ENCODE measurements at regions not wholly inside any gene's neighbourhood (a gene's known extent, or its start where the extent isn't known, plus 50 kb on each side); places are given as distances from the start of the nearest gene placed in this dataset.

DNA sequence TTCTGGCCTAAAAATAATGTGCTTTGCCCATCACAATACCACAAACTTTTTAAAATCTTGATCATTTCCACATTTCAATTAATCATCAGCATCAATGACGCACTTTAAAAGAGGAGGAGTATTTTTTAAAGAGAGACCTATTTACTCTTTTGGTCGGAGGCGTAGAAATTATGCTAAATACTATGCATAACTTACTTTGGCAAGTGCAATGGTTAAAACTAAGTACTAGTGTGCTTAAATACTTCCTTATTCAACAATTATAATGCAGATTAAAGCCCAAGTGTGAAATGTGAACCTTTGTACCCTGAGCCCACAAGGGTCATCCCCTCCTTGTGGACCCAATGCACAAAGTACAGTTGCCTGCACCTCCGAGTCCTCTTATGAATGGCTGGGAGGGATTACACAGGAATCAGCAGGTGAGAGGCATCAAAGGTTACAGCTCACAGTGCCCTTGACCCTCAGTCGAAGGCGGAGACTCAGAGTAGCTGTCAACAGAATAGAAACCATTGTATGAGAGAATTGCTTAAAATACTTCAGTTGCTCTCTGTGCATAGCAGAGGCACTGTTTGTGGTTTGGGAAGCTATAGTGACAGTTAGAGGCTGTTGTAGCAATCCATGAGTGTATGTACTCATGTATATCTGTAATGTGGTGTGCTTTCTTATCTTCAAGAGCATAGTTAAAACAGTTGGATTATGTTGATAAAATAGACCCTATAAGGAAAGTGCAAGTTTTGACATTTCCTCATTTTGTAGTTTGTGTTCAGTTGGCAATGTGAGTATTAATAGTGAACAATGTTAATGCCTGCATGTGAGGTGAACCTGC, 151.7 kb upstream of the ITGA4 start:
- in situ Hi-C loops (cut with MboI; ENCODE audit: low pct_ligation_motif_present in 1 of 4, low pct_unique_long_range_greater_than_20kb in 1 of 4, low sequenced_read_pairs in 3 of 4): loop anchor here in 1 of 4 donors (10.0 kb wide), 1 partner anchor 159 kb away; no protein-coding TSS in a partner anchor
- Histone ChIP-seq H3K27me3 (no peaks in the 10 kb centered on the region), H3K4me3 (no peak overlapping the region), H3K4me1 (peaks cover 0 to 13% (median 2%) of the 10 kb centered on the region in 4 donors), H3K36me3 (no peaks in the 10 kb centered on the region), H3K9me3 (no peaks in the 10 kb centered on the region), H3K27ac (peak overlapping the region; percentile 49 to 63 (median 58))
- WGBS, 2 donors (ENCODE audit: low coverage in 1 of 2): 37 to 60% methylated on average over 3 to 6 of the region's 6 CpGs
- intact Hi-C loops (cut with DNase I; ENCODE audit: low total_unique reads): no loop called here
- TF ChIP-seq, protein P1, sequence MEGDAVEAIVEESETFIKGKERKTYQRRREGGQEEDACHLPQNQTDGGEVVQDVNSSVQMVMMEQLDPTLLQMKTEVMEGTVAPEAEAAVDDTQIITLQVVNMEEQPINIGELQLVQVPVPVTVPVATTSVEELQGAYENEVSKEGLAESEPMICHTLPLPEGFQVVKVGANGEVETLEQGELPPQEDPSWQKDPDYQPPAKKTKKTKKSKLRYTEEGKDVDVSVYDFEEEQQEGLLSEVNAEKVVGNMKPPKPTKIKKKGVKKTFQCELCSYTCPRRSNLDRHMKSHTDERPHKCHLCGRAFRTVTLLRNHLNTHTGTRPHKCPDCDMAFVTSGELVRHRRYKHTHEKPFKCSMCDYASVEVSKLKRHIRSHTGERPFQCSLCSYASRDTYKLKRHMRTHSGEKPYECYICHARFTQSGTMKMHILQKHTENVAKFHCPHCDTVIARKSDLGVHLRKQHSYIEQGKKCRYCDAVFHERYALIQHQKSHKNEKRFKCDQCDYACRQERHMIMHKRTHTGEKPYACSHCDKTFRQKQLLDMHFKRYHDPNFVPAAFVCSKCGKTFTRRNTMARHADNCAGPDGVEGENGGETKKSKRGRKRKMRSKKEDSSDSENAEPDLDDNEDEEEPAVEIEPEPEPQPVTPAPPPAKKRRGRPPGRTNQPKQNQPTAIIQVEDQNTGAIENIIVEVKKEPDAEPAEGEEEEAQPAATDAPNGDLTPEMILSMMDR (IDR thresholded peaks at IDR 0.05): no peak
- peak; percentile 18 for TF ChIP-seq POLR2A (IDR thresholded peaks at IDR 0.05)
- peak; percentile 51 for DNase-seq

DNA sequence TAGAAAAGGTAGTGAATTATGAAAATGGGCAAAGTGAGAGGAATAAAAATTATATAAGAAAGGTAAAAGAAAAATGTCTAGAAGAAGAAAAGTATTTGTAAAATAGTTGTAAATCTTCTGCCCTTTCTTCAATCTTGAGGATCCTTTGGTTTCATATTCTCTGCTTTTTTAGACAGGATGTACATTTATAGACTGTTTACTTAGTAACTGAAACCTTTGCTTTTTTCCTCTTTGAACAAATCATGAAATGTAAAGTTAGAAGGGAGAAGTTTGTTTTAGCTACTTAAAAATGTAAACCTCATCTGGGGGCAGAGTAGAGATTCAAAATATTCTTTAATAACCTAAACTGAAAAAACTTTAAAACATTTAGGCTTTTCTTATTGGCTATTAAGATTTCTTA, 150.4 kb upstream of the ITGA4 start:
- Histone ChIP-seq H3K4me3 (no peak overlapping the region), H3K9me3 (no peaks in the 10 kb centered on the region), H3K27me3 (no peaks in the 10 kb centered on the region), H3K36me3 (no peaks in the 10 kb centered on the region), H3K27ac (peak overlapping the region; percentile 49 to 63 (median 58)), H3K4me1 (peaks cover 0 to 13% (median 2%) of the 10 kb centered on the region in 4 donors)
- intact Hi-C loops (cut with DNase I; ENCODE audit: low total_unique reads): no loop called here
- in situ Hi-C loops (cut with MboI; ENCODE audit: low pct_ligation_motif_present in 1 of 4, low pct_unique_long_range_greater_than_20kb in 1 of 4, low sequenced_read_pairs in 3 of 4): loop anchor here in 1 of 4 donors (10.0 kb wide), 1 partner anchor 158 kb away; no protein-coding TSS in a partner anchor
- no peak for DNase-seq
- TF ChIP-seq POLR2A (IDR thresholded peaks at IDR 0.05) (no peak), EP300 (IDR thresholded peaks at IDR 0.05; ENCODE audit: low read depth) (no peak), POLR2AphosphoS5 (IDR thresholded peaks at IDR 0.05) (no peak)
- TF ChIP-seq, protein P1 (IDR thresholded peaks at IDR 0.05): no peak

DNA sequence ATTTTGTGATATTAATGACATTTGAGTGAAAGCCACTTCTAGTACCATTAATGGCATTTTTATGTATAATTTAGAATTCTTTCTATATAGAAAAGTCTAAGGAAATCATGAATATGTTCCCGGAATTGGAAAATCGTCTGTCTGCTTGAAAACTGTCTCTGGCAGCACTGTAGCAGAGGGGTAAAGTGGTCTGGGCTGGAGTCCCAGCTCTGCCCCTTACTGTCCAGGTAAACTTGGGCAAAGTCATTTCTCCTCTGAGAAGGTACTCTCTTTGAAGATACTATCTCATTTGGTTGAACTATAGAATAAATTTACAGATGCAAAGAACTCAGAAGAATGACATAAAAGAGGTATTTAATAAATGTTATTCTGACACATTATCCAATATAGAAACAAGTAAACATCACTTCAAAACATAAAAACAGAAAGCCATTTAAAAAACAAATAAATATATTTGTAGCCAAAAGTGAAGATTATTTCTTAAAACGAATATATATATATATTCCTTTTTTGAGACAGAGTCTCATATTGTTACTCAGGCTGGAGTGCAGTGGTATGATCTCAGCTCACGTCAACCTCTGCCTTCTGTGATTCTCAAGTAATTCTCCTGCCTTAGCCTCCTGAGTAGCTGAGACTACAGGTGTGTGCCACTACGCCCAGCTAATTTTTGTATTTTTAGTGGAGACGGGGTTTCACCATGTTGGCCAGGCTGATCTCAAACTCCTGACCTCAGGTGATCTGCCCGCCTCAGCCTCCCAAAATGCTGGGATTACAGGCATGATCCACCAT, 149.8 kb upstream of the ITGA4 start:
- WGBS, 2 donors (ENCODE audit: low coverage in 1 of 2): 70 to 72% methylated on average over 6 to 7 of the region's 7 CpGs
- in situ Hi-C loops (cut with MboI; ENCODE audit: low pct_ligation_motif_present in 1 of 4, low pct_unique_long_range_greater_than_20kb in 1 of 4, low sequenced_read_pairs in 3 of 4): loop anchor here in 1 of 4 donors (10.0 kb wide), 1 partner anchor 157 kb away; no protein-coding TSS in a partner anchor
- TF ChIP-seq POLR2AphosphoS5 (IDR thresholded peaks at IDR 0.05): no peak
- TF ChIP-seq POLR2A (IDR thresholded peaks at IDR 0.05): no peak
- TF ChIP-seq, protein P1 (IDR thresholded peaks at IDR 0.05): no peak
- no peak for TF ChIP-seq EP300 (IDR thresholded peaks at IDR 0.05; ENCODE audit: low read depth)

More for the DNA sequence above, 149.8 kb upstream of the ITGA4 start:
- DNase-seq: no peak
- intact Hi-C loops (cut with DNase I; ENCODE audit: low total_unique reads): no loop called here
- Histone ChIP-seq H3K4me1 (peaks cover 0 to 13% (median 2%) of the 10 kb centered on the region in 4 donors), H3K27ac (peak overlapping the region; percentile 49 to 63 (median 58)), H3K36me3 (no peaks in the 10 kb centered on the region), H3K27me3 (no peaks in the 10 kb centered on the region), H3K9me3 (no peaks in the 10 kb centered on the region), H3K4me3 (no peak overlapping the region)
